Epidermal melanocyte (primary cell): ENCODE measurements at regions not wholly inside any gene's neighbourhood (a gene's known extent, or its start where the extent isn't known, plus 50 kb on each side); places are given as distances from the start of the nearest gene placed in this dataset.
A peak's percentile ranks its signal among the peaks of the same experiment; 100 is the strongest.

ENCODE experiments used
- DNase-seq: peaks from one replicate; pipeline ENCODE4 v3.0.0; 2011; ENCODE audit warnings: low spot score; ENCODE audit not compliant: insufficient read length

DNA sequence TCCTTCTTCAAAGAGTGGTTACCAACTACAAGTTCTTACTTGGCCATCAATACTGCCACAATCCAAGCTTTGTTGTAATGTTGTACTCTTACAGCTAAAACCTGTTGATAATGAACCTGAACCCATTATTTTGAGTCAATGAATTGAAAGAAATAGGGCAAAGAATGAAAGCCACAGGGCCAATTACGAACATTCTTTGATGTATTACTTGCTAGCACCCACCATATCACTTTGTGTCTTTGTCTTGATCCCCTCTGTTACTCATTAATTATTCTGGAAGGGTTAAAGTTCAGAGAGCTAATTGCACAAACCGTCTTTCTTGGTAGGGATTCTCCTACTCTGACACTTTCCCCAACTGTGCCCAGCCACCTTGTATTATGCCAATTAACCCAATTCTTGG is 53.2 kb upstream of the TFEC start:
- DNase-seq, result no peak

DNA sequence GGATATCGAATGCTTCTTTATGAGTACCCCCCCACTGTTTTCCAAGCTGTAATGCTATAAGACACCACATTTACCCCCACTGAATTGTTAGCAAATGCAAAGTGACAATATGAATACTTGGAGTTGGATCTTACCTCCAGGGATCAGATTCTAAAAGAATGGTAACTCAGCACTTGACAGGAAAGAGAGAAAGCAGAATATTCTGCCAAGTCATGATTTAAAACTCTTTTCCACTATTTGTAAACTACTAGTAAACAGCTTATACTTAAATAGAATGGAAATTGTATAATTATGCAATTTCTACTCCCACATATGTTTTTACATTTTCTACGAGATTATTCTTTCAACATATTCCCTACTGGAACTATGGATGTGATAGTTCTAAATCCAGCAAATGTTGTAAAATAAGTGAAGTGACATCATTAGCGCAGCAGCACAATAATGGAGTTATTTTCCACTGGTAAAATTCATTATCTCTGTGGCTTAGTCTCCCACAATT is 56.0 kb upstream of the TFEC start:
- no peak for DNase-seq

DNA sequence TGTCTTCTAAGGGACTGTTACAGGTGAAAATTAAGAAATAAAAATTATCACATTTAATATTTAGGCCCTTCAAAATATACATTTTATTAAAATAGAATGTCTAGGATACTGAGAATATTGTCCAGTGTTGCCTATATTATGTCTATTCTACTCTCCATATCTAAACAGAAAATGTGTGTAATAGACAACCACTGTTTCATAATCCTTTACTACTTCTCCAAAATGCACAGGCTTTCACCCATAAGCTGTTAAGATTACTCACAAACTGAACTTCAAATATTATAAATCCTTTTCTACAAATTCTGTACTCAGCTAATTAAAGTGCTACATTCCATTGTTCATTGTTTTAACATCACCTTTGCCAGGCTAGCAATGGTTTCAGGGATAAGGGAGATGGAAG is 56.7 kb upstream of the TFEC start:
- DNase-seq, result no peak

DNA sequence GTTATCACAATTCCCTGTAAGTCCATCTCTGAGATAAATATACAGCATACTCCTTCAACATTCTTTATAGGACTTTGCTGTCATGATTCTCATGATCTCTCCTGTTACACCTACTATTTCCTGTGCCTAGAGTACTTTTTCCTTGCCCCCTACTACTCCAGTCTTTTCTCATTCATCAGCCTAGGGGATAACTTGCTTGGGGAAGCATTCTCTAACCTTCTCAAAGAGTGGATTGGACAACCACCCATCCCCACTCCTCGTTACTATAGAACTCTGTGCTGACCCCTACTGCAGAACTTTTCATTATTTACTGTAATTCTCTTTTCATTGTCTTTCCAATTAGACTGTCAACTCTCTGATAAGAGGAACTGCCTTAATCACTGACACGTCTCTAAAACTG is 57.4 kb upstream of the TFEC start:
- no peak for DNase-seq

DNA sequence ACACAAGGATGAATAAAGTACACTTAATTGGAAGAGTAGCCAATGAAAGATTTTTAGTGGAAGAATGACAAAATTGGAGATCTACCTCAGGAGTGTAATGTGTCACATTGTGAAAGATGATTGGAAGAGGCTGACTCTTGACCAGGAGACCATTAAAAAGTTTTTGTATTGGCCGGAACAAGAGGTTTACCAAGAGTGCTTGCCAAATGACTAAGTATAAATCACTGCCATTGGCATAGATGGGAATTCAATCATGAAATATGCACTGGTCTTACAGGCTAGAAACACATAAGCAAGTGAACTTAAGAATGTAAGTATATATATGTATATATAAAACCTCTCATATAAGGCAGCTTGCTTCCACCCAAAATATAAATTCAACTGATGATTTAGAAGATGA is 58.7 kb upstream of the TFEC start:
- DNase-seq, result no peak

- DNase-seq, result no peak
Observed at GRCh38 chr7:116093516-116094301, 63.1 kb upstream of the TFEC start.

DNA sequence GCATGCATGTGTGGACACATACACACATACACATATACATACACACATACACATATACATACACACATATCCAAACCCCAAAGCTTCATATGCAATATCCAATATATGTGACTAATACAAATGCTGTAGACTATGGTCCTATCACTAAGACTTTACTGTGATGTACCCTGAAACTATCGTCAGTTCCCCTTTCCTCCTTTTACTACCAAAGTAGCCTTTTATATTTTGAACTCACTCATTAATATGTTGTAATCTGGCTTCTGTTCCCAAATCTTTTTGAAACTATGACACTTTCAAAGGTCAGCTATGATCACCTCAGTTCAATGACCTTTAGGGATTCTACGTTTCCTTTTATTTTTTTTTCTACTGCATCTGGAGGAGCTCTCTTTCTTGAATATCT is 64.8 kb upstream of the TFEC start:
- no peak for DNase-seq

- no peak for DNase-seq
Observed at GRCh38 chr7:116097365-116098009, 66.9 kb upstream of the TFEC start.

GRCh38 chr7:116098175-116098574 is 67.6 kb upstream of the TFEC start:
- DNase-seq, result no peak

DNA sequence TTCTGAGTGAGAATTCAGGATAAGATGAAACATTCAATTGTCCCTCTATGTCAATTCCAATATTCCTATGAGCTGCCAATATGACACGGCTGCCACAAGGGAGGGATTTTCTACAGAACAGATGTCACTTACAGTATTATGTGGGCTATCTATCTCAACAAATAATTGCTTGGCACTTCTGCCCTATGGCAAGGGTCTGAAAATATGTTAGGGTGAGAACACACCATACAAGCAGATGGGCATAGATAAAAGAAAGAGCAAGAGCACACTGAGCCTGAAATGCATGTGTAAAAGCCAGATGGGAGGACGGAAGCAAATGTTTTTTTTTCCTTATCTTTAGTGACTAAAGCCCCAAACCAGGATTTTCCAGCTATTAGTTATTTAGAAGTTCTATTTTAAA is 70.1 kb upstream of the TFEC start:
- DNase-seq, result no peak

DNA sequence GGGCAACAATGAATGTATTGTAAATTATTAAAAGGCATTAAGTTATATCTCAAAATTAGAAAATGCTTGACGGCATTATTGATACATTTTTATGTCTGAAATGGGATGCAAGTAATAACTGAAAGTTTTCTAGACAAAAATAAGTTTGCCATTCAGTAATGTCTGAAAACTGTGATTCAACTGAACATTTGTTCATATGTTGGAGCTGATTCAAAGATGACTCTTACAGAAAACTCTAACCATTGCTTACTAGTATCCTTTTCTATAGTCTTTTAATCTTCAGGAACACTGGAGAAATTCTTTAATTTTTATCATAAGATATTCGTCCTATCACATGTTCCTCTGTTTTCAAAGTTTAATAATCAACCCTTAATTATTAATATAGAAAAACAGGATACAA is 71.1 kb upstream of the TFEC start:
- DNase-seq, result no peak

DNA sequence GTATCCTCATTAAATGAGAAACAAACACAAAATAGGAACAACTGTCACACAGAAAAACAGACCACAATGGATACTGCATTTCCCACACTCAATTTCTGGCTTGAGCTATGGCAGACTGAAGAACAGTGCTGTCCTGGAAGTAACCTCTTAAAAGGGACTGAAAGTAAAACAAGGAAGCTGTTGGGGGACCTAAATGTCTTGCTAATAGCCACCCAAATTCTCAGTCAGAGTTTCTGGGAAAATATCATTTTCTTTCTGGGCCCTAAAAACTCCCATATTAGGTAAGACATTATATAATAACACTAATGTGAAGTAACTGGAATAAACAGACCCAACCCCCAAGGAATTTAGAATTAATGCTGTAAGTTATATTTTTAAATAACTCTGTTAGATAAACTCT is 80.9 kb upstream of the TFEC start:
- DNase-seq, result no peak

GRCh38 chr7:116113310-116113709 is 82.7 kb upstream of the TFEC start:
- no peak for DNase-seq

GRCh38 chr7:116120839-116121238 is 89.5 kb upstream of the TES start:
- no peak for DNase-seq

DNA sequence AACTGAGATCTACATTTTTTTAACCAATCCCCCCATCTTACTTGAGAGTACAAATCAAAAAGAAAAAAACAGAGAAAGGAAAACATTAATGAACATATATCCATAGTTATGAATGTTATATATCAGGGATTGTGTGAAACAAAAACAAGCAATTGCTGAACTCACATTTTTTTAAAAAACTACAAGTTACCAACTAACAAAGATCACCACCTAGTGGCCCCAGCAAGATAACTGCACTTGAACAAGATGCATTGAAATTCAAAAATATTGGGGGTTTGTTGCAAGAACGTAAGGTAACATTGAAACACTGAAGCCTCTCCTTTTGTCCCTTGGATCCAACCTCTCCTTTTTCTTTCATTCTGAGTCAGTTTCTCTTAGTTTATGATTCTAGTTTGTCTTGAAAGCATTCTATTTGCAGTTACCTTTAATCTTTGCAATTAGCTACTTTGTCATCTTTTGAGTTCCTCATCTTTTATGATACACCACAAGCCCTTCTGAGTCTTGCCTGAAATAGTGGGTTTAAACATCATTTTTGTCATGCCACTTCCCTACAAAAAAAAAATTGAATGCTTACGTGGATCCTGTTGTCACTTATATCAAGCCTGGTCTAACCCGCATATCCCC is 87.3 kb upstream of the TES start:
- peak; percentile 28 for DNase-seq

- no peak for DNase-seq
Observed at GRCh38 chr7:116128139-116128538, 82.2 kb upstream of the TES start.

DNA sequence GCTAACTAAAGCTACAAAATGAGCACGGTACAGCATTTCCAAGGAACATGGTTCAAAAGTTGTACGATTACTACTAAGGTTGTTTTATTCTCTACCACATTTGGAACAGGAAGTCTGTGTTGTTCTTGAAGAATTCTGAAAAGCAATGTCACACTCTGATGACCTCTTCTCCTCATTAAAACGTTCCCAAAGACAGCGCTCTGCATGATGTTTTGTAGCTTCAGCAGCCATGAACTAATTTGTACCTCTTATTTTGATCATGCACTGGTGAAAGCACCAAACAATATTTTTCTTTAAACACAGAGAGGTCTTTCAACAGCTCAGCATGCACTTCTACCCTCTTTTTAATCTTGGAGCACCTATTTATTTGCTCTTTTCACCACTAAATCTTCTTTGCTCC is 75.0 kb upstream of the TES start:
- DNase-seq, result no peak

DNA sequence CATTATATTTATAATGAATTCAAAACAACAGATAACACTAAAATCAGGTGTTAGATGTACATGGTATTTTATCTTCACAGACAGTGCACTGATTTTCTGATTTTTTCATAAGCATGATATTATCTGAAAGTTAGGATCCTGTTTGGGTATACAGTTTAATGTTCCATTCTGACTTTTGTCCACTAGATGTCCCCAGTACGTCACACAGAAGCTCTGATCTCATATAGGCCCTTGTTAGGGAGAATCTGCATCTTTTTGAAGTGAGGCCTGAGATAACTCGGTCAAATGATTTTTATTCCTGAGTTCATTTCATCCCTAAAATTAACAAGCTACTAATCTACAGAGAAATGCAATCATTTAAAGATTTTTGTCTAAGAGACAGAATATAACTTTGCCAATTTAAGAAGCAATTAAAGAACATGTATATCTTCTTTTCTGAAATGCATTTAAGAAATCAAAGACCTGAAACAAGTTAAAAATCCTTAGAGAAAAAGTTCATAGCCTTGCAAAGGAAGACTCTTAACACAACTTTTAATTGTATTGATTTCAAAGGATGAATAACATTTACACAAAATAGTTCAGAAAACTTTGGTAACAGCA is 72.0 kb upstream of the TES start:
- peak; percentile 63 for DNase-seq

DNA sequence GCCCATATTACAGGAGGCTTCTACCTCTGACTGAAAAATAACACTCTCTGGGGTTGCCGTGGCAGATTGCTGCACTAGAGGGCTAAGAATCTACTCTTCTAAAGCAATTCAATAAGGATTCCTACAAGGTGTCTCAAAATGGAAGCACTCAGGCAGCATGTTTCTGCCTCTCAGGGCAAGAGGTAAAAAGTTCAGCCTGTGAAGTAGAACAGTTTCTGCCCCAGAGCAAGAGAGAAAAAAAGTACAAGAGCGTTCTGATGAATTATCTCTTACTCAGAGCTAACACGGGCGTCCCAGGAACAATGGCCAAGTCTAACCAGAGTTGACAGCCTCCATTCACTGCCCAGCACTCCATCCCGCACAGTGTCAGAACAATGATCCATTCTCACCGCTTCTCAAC is 71.3 kb upstream of the TES start:
- DNase-seq, result no peak

DNA sequence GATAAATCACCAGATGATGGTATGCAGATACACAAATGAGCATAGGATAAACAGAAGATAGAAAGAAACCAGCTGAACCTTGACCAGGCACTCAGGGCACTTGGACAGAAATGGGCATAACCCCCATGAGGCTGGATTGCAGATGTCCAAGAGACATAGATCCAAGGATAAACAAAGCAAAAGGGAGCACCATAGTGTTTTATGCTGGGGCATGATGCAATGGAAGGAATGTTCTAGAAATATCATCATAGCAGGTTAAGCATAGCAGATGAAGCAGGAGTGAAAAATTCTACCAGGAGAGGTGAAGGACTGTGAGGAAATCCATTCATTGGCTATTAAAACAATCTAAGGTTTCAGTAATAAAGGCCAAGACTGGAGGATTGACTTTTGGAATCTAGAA is 70.5 kb upstream of the TES start:
- no peak for DNase-seq

- no peak for DNase-seq
Observed at GRCh38 chr7:116142374-116142773, 68.0 kb upstream of the TES start.

DNA sequence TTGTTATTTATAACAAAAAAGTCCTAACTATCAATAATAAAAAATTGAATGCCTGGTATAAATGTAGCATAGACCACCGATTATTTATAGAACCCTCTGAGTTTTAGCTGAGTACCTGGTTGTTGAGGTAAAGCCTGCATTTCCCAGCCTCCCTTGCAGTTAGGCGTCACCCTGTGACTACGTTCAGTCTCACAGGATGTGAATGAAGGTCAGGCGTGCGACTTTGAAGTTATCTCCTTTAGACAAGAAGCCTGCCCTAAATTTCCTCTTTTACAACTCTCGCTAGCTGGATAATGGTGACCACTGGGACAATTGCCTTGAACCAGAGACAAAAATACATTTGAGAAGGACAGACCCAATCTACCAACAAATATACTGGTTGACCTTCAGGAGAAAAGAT is 67.5 kb upstream of the TES start:
- no peak for DNase-seq
